NOMO-1 treated with DMSO at 0.1 percent for 48 hours (cell line): ENCODE measurements at regions not wholly inside any gene's neighbourhood (a gene's known extent, or its start where the extent isn't known, plus 50 kb on each side); places are given as distances from the start of the nearest gene placed in this dataset.
"Not testable (repeated sequence)": the region's sequence is repeated elsewhere in the genome, so short reads cannot be mapped to it uniquely, and the experiment has no call there.

ENCODE experiments used
- DNase-seq: peaks from one replicate; lab custom pipeline; 2025; ENCODE audit not compliant: unreplicated experiment; lab: John Stamatoyannopoulos, UW

GRCh38 chr7:9680713-9681112 is 1247.3 kb downstream of the NXPH1 start:
- no peak for DNase-seq

GRCh38 chr7:9681284-9681683 is 1247.9 kb downstream of the NXPH1 start:
- no peak for DNase-seq

- no peak for DNase-seq
Observed at GRCh38 chr7:9691286-9691685, 1257.9 kb downstream of the NXPH1 start.

- DNase-seq: no peak
Observed at GRCh38 chr7:9698375-9698774, 1265.0 kb downstream of the NXPH1 start.

- DNase-seq: no peak
Observed at GRCh38 chr7:9709216-9709615, 1264.5 kb upstream of the PHF14 start.

GRCh38 chr7:9711259-9711918 is 1262.3 kb upstream of the PHF14 start:
- no peak for DNase-seq

- DNase-seq: no peak
Observed at GRCh38 chr7:9718071-9718661, 1255.5 kb upstream of the PHF14 start.

- DNase-seq: no peak
Observed at GRCh38 chr7:9719303-9719702, 1254.4 kb upstream of the PHF14 start.

- no peak for DNase-seq
Observed at GRCh38 chr7:9719721-9720120, 1254.0 kb upstream of the PHF14 start.

- DNase-seq: not testable (repeated sequence)
Observed at GRCh38 chr7:9725940-9726663, 1247.6 kb upstream of the PHF14 start.

GRCh38 chr7:9726811-9727210 is 1246.9 kb upstream of the PHF14 start:
- DNase-seq: not testable (repeated sequence)

GRCh38 chr7:9727467-9727869 is 1246.2 kb upstream of the PHF14 start:
- DNase-seq: not testable (repeated sequence)

GRCh38 chr7:9728014-9728657 is 1245.5 kb upstream of the PHF14 start:
- DNase-seq: not testable (repeated sequence)

GRCh38 chr7:9752033-9752432 is 1221.6 kb upstream of the PHF14 start:
- DNase-seq: no peak

- DNase-seq: no peak
Observed at GRCh38 chr7:9761224-9761623, 1212.4 kb upstream of the PHF14 start.

- DNase-seq: no peak
Observed at GRCh38 chr7:9776900-9777299, 1196.8 kb upstream of the PHF14 start.

GRCh38 chr7:9778367-9778766 is 1195.3 kb upstream of the PHF14 start:
- no peak for DNase-seq

- no peak for DNase-seq
Observed at GRCh38 chr7:9781710-9782109, 1192.0 kb upstream of the PHF14 start.

- DNase-seq: no peak
Observed at GRCh38 chr7:9782275-9782674, 1191.4 kb upstream of the PHF14 start.

- no peak for DNase-seq
Observed at GRCh38 chr7:9785211-9785610, 1188.5 kb upstream of the PHF14 start.

GRCh38 chr7:9796241-9796640 is 1177.4 kb upstream of the PHF14 start:
- DNase-seq: no peak
